Sigmoid colon (tissue), 6 donors: ENCODE measurements at regions not wholly inside any gene's neighbourhood (a gene's known extent, or its start where the extent isn't known, plus 50 kb on each side); places are given as distances from the start of the nearest gene placed in this dataset.

Source experiments
- DNase-seq: peaks from one replicate; pipeline ENCODE4 v3.0.0-alpha.2; 2019
- H3K27ac ChIP-seq, 4 donors: fragments of 200-600 bp; sonication (generic); one replicate each; pipeline ENCODE4 v1.5.1; 2016 to 2019; ENCODE audit warnings: mild to moderate bottlenecking in 1 of 4
- H3K27me3 ChIP-seq, 3 donors: fragments of 200-600 bp; sonication (generic); one replicate each; pipeline ENCODE4 v1.5.1; 2019; ENCODE audit warnings: mild to moderate bottlenecking in 1 of 3
- H3K36me3 ChIP-seq, 4 donors: fragments of 200-600 bp; sonication (generic); one replicate each; pipeline ENCODE4 v1.5.1; 2016 to 2019
- H3K4me1 ChIP-seq, 4 donors: fragments of 200-600 bp; sonication (generic); one replicate each; pipeline ENCODE4 v1.5.1; 2017 to 2019
- H3K4me3 ChIP-seq, 4 donors: fragments of 200-600 bp; sonication (generic); one replicate each; pipeline ENCODE4 v1.5.1; 2017 to 2019; ENCODE audit warnings: mild to moderate bottlenecking in 2 of 4, moderate library complexity in 1 of 4
- H3K9me3 ChIP-seq, 4 donors: fragments of 200-600 bp in 3 of 4; sonication (generic) in 3 of 4; one replicate each; pipeline versions ENCODE4 v1.5.1 to v1.6.1; 2013 to 2019
- EP300 ChIP-seq, 4 donors: sonication (generic); formaldehyde crosslinking; IDR thresholded peaks; one replicate each; pipeline ENCODE4 v1.6.1; 2017; ENCODE audit warnings: antibody characterized with exemption in 4 of 4
- POLR2A ChIP-seq, 2 donors: fragments of 450-650 bp; IDR thresholded peaks; one replicate each; pipeline ENCODE4 v1.6.1; 2016; ENCODE audit warnings: antibody characterized with exemption in 2 of 2, mild to moderate bottlenecking in 2 of 2, moderate library complexity in 2 of 2
- POLR2AphosphoS5 ChIP-seq, 4 donors: sonication (generic); formaldehyde crosslinking; IDR thresholded peaks; one replicate each; pipeline ENCODE4 v1.6.1; 2017; ENCODE audit warnings: antibody characterized with exemption in 4 of 4
- WGBS, 2 donors: extraction: QIAGEN DNeasy Blood & Tissue Kit; methylation state at CpG; one replicate each; pipeline ENCODE4 v1.1.7; 2013; 5-methylcytosine and 5-hydroxymethylcytosine counted together
- intact Hi-C: fragments of 100-400 bp; cut with DNase I; formaldehyde crosslinking; loops from one replicate; pipeline ENCODE4 v1.15.1; 2023
- TF ChIP-seq, protein P1 (sequence below), 4 experiments: fragments of 450-650 bp in 3 of 4; fragments of 200-600 bp in 1 of 4; IDR thresholded peaks; one replicate each; pipeline ENCODE4 v1.5.1; 2016 to 2019; ENCODE audit warnings: antibody characterized with exemption in 4 of 4, mild to moderate bottlenecking in 3 of 4, moderate library complexity in 2 of 4
- donor health status: healthy with polysubstance abuse.
- donor health status: healthy.

DNA sequence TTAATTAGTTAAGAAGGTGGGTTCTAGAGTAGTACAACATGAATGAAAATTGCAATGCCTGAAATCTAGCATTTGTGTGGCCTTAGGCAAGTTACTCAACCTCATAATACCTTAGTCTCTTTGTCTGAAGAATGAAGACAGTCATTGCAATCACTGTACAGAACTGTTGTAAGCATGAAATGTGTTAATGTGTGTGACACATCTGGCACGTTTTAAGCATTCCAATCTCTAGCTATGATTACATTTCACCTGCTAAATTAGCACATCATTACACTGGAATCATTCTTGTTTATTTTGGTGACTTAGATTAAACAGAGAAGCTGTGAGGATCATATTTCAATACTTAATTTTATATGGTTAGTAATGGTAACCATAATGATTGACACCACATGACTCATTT lies 629.7 kb upstream of the KIF2B start:
- H3K9me3 ChIP-seq: no peaks in the 10 kb centered on the region
- H3K27me3 ChIP-seq: no peaks in the 10 kb centered on the region
- H3K27ac ChIP-seq: no peak overlapping the region
- 33 to 45% methylated on average over 1 of the region's 1 CpG for WGBS, 2 donors
- intact Hi-C loops: no loop called here
- H3K4me3 ChIP-seq: no peak overlapping the region
- H3K36me3 ChIP-seq: no peaks in the 10 kb centered on the region
- no peak for DNase-seq
- no peaks in the 10 kb centered on the region for H3K4me1 ChIP-seq
- TF ChIP-seq POLR2A (IDR thresholded peaks at IDR 0.05) (no peak), POLR2AphosphoS5 (IDR thresholded peaks at IDR 0.05) (no peak), EP300 (IDR thresholded peaks at IDR 0.05) (no peak)
- TF ChIP-seq, protein P1, sequence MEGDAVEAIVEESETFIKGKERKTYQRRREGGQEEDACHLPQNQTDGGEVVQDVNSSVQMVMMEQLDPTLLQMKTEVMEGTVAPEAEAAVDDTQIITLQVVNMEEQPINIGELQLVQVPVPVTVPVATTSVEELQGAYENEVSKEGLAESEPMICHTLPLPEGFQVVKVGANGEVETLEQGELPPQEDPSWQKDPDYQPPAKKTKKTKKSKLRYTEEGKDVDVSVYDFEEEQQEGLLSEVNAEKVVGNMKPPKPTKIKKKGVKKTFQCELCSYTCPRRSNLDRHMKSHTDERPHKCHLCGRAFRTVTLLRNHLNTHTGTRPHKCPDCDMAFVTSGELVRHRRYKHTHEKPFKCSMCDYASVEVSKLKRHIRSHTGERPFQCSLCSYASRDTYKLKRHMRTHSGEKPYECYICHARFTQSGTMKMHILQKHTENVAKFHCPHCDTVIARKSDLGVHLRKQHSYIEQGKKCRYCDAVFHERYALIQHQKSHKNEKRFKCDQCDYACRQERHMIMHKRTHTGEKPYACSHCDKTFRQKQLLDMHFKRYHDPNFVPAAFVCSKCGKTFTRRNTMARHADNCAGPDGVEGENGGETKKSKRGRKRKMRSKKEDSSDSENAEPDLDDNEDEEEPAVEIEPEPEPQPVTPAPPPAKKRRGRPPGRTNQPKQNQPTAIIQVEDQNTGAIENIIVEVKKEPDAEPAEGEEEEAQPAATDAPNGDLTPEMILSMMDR (IDR thresholded peaks at IDR 0.05): no peak

DNA sequence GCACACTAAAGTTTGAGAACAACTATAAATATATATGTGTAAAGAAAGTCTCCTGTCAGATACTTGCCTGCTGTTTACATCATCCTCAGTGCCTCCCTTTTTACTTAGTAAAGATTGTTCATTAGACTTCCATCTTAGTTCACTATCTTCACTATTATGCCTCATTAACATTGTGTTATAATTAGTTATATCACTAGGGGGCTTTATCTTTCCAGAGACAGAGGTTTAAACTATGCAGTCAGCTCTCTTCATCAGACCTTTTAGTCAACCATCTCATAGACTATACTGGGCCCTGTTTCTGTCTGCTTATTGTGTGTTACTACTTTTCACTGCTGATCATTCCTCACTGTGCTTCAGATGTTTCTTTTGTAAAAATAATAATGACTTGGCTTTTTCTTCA lies 630.8 kb upstream of the KIF2B start:
- no peak overlapping the region for H3K27ac ChIP-seq
- H3K9me3 ChIP-seq: no peaks in the 10 kb centered on the region
- H3K4me3 ChIP-seq: no peak overlapping the region
- no peaks in the 10 kb centered on the region for H3K36me3 ChIP-seq
- no peaks in the 10 kb centered on the region for H3K27me3 ChIP-seq
- intact Hi-C loops: no loop called here
- TF ChIP-seq, protein P1 (IDR thresholded peaks at IDR 0.05): peak in 1 of 4 experiments; percentile 13
- TF ChIP-seq POLR2AphosphoS5 (IDR thresholded peaks at IDR 0.05): no peak
- DNase-seq: no peak
- H3K4me1 ChIP-seq: no peaks in the 10 kb centered on the region

DNA sequence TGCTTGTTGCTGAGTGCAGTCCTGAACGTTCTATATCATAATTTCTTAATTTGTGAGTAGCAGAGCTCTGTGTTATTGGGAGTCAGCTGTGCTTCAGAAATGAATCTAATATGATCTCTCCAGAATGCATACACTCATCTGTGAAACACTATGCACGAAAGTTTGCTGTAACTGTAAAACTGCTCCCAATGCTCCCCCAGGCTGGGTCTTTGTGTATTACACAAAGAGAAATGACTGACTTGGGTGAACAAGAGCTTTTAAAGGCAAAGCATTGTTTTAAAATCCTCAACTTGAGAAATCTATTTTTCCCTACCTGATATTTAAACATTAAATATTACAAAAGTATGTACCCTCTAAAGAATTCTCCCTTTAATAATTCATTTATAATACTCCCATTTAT lies 636.7 kb upstream of the KIF2B start:
- H3K27ac ChIP-seq: no peak overlapping the region
- no peaks in the 10 kb centered on the region for H3K27me3 ChIP-seq
- no peaks in the 10 kb centered on the region for H3K4me1 ChIP-seq
- 54 to 65% methylated on average over 2 of the region's 2 CpGs for WGBS, 2 donors
- intact Hi-C loops: no loop called here
- H3K9me3 ChIP-seq: no peaks in the 10 kb centered on the region
- H3K4me3 ChIP-seq: no peak overlapping the region
- no peak for DNase-seq
- no peaks in the 10 kb centered on the region for H3K36me3 ChIP-seq
- no peak for TF ChIP-seq POLR2A (IDR thresholded peaks at IDR 0.05)
- TF ChIP-seq, protein P1 (IDR thresholded peaks at IDR 0.05): no peak
- TF ChIP-seq EP300 (IDR thresholded peaks at IDR 0.05): no peak
- no peak for TF ChIP-seq POLR2AphosphoS5 (IDR thresholded peaks at IDR 0.05)

DNA sequence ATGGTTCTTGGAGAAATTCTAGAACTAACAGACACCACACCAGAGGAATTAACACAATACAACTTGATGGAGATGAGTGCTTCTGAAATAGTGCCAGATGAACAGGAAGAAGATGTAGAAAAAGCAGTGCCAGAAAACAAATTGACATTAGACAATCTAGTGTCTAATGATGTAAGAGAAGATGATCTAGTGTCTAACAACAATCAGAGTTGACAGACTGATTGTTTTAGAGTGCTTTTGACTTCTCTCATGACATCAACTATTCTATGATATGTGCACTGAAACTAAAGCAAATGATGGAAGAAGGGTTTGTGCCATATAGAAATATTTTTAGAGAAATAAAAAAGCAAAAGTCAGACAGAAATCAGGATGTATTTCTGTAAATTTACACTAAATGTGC lies 646.1 kb upstream of the KIF2B start:
- no peaks in the 10 kb centered on the region for H3K36me3 ChIP-seq
- H3K4me1 ChIP-seq: no peaks in the 10 kb centered on the region
- H3K27ac ChIP-seq: no peak overlapping the region
- H3K9me3 ChIP-seq: peaks cover 0 to 1% (median 0%) of the 10 kb centered on the region in 4 donors
- intact Hi-C loops: no loop called here
- DNase-seq: no peak
- TF ChIP-seq EP300 (IDR thresholded peaks at IDR 0.05) (no peak), POLR2AphosphoS5 (IDR thresholded peaks at IDR 0.05) (no peak), POLR2A (IDR thresholded peaks at IDR 0.05) (no peak)
- TF ChIP-seq, protein P1 (IDR thresholded peaks at IDR 0.05): no peak
- no peak overlapping the region for H3K4me3 ChIP-seq
- no peaks in the 10 kb centered on the region for H3K27me3 ChIP-seq

DNA sequence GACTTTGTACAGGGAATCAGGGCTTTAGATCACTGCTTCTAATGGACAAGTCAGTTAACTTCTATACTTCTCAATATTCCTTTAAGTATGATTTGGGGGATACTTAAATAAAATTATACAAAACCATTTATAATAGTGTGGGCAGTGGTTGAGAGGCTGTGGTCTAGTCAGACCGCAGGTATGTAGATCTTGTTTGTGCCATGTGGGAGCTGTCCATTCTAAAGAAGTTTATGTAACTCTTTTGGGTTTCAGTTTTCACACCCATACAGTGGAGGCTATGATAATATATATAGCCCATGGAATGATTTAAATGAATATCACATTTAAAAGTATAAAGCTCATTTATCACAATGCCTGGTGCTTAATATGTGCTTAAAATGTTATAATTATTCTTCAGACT lies 654.3 kb upstream of the KIF2B start:
- Histone ChIP-seq H3K27ac (no peak overlapping the region), H3K9me3 (no peaks in the 10 kb centered on the region), H3K4me1 (no peaks in the 10 kb centered on the region), H3K36me3 (no peaks in the 10 kb centered on the region), H3K4me3 (no peak overlapping the region), H3K27me3 (no peaks in the 10 kb centered on the region)
- intact Hi-C loops: no loop called here
- DNase-seq: no peak
- TF ChIP-seq, protein P1 (IDR thresholded peaks at IDR 0.05): no peak
- no peak for TF ChIP-seq POLR2A (IDR thresholded peaks at IDR 0.05)
- TF ChIP-seq POLR2AphosphoS5 (IDR thresholded peaks at IDR 0.05): no peak
- no peak for TF ChIP-seq EP300 (IDR thresholded peaks at IDR 0.05)
- WGBS, 2 donors: 71 to 75% methylated on average over 1 of the region's 1 CpG
